NCI-H128 (cell line): ENCODE measurements at regions not wholly inside any gene's neighbourhood (a gene's known extent, or its start where the extent isn't known, plus 50 kb on each side); places are given as distances from the start of the nearest gene placed in this dataset.
"Not testable (repeated sequence)": the region's sequence is repeated elsewhere in the genome, so short reads cannot be mapped to it uniquely, and the experiment has no call there.

Source experiments
- DNase-seq: peaks from one replicate; lab custom pipeline; 2025; ENCODE audit not compliant: unreplicated experiment; lab: John Stamatoyannopoulos, UW

- DNase-seq: no peak
Observed at GRCh38 chr5:72599519-72600370, 92.5 kb upstream of the ZNF366 start.

DNA sequence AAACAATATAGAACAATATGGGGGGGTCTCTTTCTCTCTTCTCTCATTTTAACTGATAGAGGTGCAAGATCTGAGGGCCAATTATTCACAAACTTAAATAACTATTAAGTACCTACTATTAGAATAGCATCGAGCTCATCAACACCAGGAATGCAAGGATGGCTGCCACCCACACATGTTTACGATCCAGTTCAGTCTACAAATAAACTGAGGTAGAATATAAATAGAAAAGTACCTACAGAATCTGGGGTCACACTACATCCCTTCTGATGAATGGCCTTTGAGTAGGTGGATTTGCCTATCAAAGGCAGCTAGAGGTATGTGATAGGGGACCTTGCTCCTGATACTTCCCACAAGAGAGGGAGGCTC is 91.8 kb upstream of the ZNF366 start:
- DNase-seq: no peak

DNA sequence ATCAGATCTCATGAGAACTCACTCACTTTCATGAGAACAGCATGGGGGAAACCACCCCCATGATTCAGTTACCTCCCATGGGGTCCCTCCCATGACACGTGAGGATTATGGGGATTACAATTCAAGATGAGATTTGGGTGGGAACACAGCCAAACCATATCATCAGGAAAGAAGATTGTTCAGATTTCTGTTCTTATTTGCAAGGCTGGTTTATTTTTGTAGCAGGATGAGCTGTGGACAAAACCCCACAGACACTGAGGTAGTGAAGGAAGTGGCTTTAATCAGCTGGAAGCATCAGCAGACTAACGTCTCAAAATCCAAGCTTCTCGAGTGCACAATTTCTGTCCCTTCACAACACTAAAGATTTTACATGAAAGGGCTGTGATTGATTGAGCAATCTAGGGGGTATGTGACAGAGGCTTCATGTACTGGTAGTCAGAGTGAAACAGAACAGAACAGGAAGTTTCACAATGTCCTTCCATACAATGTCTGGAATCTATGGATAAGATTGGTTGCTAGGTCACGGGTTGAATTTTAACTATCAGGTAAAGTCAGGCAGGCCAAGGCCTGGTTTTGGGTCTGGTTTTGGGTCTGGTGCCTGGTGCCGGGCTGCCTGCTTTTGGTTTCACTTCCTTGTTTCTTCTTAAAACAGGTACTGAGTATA is 91.3 kb upstream of the ZNF366 start:
- DNase-seq: no peak

DNA sequence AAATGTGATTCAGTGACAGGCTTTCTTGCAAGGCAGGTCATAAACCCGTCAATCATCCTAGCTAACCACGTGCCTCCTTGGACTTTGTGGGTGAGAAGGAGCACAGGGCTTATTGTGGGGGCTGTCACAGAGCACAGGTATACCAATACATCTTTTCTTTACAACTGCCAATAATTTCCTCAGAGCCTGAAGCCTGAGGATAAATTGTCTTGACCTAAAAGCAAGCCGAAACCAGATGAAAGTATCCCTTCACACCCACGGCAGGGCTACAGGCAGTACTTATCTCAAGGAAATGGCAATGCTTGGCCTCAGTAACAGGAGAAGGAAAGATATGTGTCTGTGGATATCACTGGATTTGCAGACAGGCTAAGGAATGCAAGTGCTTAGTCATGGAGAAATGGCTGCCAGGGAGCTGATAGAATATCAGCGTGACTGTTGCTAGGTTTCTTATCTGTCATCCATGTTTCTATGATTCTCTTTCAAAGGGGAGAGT is 90.3 kb upstream of the ZNF366 start:
- no peak for DNase-seq

DNA sequence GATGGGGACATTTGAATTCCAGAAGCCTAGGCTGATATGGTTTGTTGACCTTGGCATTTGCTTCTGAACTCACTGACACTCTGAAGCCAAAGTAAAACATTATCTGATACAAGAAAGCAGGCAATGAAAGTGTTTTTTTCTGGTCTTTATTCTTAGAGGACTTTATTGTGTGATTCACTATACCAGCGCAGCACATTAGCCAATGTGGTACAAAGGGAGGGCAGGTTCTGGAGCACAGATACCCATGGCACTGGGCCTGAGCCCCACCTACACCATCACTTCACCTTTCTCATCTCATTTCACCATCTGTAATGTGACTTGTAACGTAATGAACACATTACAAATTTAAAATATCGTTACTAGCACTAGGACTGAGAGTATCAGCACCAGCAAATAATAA is 89.7 kb upstream of the ZNF366 start:
- DNase-seq: no peak

DNA sequence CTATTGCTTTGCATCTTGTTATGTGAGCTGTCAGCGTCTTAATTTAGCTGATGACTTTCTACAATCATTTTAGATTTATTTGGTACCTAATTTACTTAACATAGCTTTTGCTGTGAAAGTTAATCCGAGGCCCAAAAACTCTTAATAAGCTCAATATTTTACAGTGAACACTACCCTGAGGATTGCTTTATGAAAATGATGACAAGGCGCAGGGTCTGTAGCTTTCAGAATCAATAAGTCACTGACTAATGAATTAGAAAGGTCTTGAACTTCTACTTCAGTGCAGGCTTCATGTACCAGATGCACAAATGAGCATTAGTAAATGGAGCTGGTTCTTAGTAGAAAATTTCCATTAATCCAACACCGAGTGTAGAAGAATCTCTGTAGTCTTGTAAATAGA is 81.4 kb upstream of the ZNF366 start:
- no peak for DNase-seq

GRCh38 chr5:72587661-72588308 is 80.6 kb upstream of the ZNF366 start:
- DNase-seq: no peak

GRCh38 chr5:72586788-72587530 is 79.7 kb upstream of the ZNF366 start:
- no peak for DNase-seq

DNA sequence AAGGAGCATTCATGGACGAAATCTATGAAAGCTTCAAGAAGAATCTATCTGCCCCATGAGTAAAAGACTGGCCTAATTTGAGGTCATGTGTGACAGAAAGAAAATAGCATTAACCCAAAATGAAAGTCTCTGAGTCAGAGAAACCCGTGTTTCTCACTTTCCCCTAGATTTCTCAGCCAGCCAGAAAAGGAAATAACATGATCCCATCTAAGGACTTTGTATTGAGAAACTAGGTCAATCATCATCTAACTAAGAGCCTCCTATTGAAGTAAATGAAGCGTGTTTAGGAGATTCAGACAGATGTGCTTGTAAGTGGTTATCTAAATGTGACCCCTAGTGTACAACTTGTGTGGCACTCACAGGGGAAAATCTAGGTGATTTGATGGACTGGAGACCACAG is 77.3 kb upstream of the ZNF366 start:
- DNase-seq: no peak

DNA sequence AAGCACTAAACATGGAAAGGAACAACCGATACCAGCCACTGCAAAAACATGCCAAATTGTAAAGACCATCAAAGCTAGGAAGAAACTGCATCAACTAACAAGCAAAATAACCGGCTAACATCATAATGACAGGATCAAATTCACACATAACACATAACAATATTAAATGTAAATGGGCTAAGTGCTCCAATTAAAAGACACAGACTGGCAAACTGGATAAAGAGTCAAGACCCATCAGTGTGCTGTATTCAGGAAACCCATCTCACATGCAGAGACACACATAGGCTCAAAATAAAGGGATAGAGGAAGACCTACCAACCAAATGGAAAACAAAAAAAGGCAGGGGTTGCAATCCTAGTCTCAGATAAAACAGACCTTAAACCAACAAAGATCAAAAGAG is 72.1 kb upstream of the ZNF366 start:
- DNase-seq: not testable (repeated sequence)

DNA sequence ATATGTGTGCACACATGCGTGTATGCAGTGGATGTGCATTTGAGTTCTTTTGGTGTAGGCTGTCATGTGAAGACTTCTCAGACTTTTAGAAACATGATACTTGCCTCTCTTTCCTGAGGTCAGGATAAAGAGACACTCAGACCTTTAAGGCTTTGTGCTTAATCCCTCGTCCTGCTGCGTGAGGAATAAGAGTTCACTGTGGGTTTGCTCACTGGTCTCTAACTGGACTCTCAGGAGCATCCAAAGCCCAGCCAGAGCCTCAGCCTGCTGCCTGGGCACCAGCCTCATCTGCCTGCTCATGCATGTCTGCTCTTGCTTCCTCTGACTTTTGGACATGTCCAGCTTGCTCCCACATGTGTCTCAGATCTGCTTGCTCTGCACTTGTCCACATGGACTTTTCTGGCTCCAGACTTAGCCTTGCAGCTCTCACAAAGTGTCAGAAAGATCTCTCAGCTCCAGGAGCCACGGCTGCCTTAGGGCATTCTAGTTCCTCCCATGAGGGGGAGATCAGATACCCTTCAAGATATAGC is 65.1 kb upstream of the ZNF366 start:
- DNase-seq: no peak

DNA sequence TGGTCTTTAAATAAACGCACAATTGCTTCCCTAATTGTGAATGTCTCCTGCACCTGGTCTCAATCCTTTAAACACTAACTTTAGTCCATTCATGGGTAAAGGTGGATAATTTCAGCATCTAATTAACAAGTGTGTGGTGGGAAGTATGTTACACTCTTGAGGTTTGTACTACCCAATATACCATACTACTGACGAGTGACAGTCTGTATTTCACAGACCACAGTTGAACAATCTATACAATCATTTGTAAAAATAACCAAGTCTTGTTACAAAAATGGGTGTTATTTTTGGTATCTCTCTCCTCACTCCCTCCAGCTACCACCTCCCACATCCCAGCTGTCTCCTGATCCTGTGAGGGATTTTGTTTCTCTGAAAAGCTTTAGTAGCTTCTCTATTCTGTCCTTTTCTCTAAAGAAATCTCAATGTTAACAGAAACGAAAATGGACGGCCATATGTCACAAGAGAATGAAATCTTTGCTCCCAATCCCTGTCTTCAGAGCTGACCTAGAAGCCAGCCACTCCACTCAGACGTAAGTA is 62.3 kb upstream of the ZNF366 start:
- DNase-seq: no peak

DNA sequence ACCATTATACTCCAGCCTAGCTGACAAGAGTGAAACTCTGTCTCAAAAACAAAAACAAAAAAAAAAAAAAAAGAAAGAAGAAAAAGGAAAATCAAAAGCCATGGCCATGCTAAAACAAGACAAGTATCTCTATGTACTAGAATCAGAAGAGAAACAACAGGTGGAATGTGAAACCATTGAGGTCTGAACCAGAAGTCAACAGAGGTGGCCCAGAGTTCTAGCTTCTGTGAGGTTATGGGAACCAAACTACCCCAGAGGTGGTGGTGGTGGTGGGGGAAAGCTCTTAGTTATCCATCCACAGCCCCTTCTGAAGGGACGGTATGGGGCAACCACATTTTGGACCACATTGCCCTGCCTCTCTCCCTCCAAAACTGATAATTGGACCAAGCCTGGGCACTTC is 59.5 kb upstream of the ZNF366 start:
- DNase-seq: no peak

- DNase-seq: no peak
Observed at GRCh38 chr5:72565513-72566289, 58.5 kb upstream of the ZNF366 start.

DNA sequence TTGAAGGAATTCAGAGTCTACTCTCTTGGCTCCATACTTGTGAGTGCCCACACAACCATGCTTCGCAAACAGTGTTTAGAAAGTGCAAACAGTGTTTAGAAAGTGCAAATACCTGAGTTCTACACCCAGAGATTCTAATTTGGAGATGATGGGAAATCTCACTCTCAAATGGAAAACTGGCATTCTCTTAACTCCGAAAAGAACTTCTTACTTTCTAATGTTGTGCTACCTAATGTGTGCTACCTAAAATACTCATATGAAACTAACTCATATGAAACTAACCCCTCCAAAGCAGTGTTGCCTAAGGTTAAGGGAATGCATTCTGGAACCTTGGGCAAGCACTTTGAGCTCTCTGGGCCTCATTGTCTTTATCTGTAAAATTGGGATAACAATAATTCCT is 55.5 kb upstream of the ZNF366 start:
- no peak for DNase-seq

DNA sequence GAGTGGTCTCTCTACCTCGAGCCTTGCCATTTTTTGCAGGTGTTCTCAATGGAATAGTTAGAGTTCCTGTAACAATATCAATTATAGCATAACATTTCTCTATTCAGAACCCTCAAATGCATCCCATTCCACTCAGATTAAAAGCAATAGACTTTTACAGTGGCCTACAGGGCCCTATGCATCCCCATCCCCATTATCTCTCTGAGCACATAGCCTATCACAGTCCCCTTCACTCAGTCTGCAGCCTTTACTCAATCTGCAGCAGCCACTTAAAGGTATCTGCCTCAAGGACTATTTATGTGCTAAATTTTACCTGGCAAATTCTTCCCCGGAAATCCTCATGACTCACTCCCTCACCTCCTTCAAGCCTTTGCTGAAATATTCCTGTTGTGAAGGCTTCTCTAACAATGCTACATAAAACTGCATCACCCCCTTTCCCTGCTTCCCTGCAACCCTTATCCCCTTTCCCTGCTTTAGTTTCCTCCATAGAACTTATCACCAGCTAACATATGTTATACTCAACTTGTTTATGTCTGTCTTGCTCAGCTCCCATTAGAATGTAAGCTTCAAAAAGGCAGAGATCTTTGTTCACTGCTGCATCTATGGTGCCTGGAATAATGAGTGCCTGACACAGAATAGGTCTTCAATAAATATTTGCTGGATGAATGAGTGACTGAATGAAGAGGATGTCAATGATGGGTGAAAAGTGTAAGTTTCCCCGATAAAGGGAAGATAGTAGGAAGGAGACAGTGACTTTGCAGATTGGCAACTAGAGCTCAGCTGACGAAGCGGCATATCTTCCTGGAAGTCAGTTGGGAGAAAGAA is 54.1 kb upstream of the ZNF366 start:
- no peak for DNase-seq

- DNase-seq: no peak
Observed at GRCh38 chr5:72559866-72560766, 52.9 kb upstream of the ZNF366 start.

- DNase-seq: no peak
Observed at GRCh38 chr5:72558383-72558782, 51.2 kb upstream of the ZNF366 start.
